Aorta (tissue), 5 donors: ENCODE measurements at regions not wholly inside any gene's neighbourhood (a gene's known extent, or its start where the extent isn't known, plus 50 kb on each side); places are given as distances from the start of the nearest gene placed in this dataset.
"Not testable (repeated sequence)": the region's sequence is repeated elsewhere in the genome, so short reads cannot be mapped to it uniquely, and the experiment has no call there.

ENCODE experiments used
- ATAC-seq: fragments of 200-7000 bp; cut with Tn5 transposase; one replicate; pipeline ENCODE4 v1.9.1; 2022; ENCODE audit warnings: moderate library complexity; ENCODE audit not compliant: low FRiP score
- DNase-seq, 2 donors: peaks; one replicate each; pipeline ENCODE4 v3.0.0-alpha.2; 2020
- H3K27ac ChIP-seq, 2 donors: one replicate each; pipeline ENCODE4 v1.5.1; 2013; ENCODE audit warnings: low read length in 2 of 2, mild to moderate bottlenecking in 2 of 2, moderate library complexity in 2 of 2, control low read depth in 1 of 2, inconsistent platforms in 1 of 2, low read depth in 1 of 2
- H3K27me3 ChIP-seq, 2 donors: one replicate each; pipeline ENCODE4 v1.6.1; 2013; ENCODE audit warnings: control low read depth in 1 of 2, low read length in 1 of 2, mild to moderate bottlenecking in 1 of 2, moderate library complexity in 1 of 2; ENCODE audit not compliant: insufficient read depth in 2 of 2, control insufficient read depth in 1 of 2
- H3K36me3 ChIP-seq, 2 donors: one replicate each; pipeline ENCODE4 v1.6.1; 2013; ENCODE audit warnings: control low read depth in 1 of 2, low read length in 1 of 2, mild to moderate bottlenecking in 1 of 2; ENCODE audit not compliant: insufficient read depth in 2 of 2, control insufficient read depth in 1 of 2
- H3K4me1 ChIP-seq, 2 donors: one replicate each; pipeline ENCODE4 v1.6.1; 2013; ENCODE audit warnings: low read length in 2 of 2, control low read depth in 1 of 2, mild to moderate bottlenecking in 1 of 2, moderate library complexity in 1 of 2; ENCODE audit not compliant: insufficient read depth in 2 of 2, control insufficient read depth in 1 of 2
- H3K4me3 ChIP-seq, 2 donors: one replicate each; pipeline ENCODE4 v1.5.1; 2013; ENCODE audit warnings: low read length in 2 of 2, control low read depth in 1 of 2, mild to moderate bottlenecking in 1 of 2
- H3K9me3 ChIP-seq: one replicate; pipeline ENCODE4 v1.6.1; 2013; ENCODE audit warnings: mild to moderate bottlenecking, low read length; ENCODE audit not compliant: control insufficient read depth
- WGBS, 2 donors: extraction: QIAGEN DNeasy Blood & Tissue Kit; methylation state at CpG; one replicate each; pipeline ENCODE4 v1.1.7; 2013; 5-methylcytosine and 5-hydroxymethylcytosine counted together
- intact Hi-C, 2 donors: fragments of 100-400 bp; cut with DNase I; formaldehyde crosslinking; loops; one replicate each; pipeline versions ENCODE4 v1.14.2 to v1.15.0; 2022
- donor health status: healthy with polysubstance abuse.
- donor health status: Bipolar disorder and iron deficiency.
- donor health status: DM: no; HTN: no; CAD: no.
- donor health status: DM: no; HTN: no; CAD: no.
- donor health status: DM: yes; HTN: yes; CAD: no.

DNA sequence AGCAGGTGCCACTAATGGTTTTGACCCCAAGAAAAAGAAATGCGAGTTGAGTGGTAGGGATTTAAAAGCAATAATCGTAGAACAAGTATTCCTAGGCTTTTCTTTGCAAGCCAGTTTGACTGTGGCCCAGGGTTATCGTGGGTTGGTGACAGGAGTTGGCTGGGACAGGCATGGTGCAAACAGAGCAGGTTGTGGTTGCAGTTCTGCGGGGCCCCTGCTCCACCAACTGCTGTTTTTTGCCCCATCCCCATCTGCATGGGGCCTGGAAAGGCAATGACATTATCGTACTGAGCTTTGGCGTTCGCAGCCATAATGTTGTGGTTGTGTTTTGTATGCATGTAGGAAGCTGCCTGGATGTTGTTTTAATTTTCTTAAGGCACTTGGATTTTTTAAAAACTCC lies 274.0 kb downstream of the TSN start:
- Histone ChIP-seq H3K9me3 (no peaks in the 10 kb centered on the region), H3K27me3 (no peaks in the 10 kb centered on the region), H3K36me3 (no peaks in the 10 kb centered on the region), H3K27ac (no peak overlapping the region), H3K4me3 (no peak overlapping the region), H3K4me1 (no peaks in the 10 kb centered on the region)
- DNase-seq: no peak
- intact Hi-C loops: no loop called here
- 88 to 92% methylated on average over 7 of the region's 7 CpGs for WGBS, 2 donors
- ATAC-seq: no peak

DNA sequence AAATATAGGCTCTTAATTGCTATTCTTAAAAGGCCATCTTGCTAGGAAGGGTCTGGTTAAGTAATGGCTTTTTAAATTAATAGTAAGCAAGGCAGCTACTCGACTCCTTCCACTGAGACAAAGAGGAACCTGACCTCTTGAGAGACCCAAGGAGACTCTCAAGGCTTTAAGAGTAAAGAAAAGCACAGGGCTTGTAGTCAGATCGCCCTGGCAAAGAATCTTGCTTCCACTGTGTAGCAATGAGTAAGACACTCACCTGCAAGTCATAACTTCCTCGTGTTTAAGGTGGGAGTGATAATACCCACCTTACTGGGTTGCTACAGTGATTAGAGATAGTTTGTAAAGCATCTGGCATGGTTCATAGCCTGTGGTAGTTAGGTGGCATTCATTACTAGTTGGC lies 274.5 kb downstream of the TSN start:
- Histone ChIP-seq H3K27me3 (no peaks in the 10 kb centered on the region), H3K4me3 (no peak overlapping the region), H3K27ac (no peak overlapping the region), H3K9me3 (no peaks in the 10 kb centered on the region), H3K4me1 (no peaks in the 10 kb centered on the region), H3K36me3 (no peaks in the 10 kb centered on the region)
- ATAC-seq (no peak), DNase-seq (no peak)
- intact Hi-C loops: no loop called here
- 93 to 95% methylated on average over 3 of the region's 3 CpGs for WGBS, 2 donors

DNA sequence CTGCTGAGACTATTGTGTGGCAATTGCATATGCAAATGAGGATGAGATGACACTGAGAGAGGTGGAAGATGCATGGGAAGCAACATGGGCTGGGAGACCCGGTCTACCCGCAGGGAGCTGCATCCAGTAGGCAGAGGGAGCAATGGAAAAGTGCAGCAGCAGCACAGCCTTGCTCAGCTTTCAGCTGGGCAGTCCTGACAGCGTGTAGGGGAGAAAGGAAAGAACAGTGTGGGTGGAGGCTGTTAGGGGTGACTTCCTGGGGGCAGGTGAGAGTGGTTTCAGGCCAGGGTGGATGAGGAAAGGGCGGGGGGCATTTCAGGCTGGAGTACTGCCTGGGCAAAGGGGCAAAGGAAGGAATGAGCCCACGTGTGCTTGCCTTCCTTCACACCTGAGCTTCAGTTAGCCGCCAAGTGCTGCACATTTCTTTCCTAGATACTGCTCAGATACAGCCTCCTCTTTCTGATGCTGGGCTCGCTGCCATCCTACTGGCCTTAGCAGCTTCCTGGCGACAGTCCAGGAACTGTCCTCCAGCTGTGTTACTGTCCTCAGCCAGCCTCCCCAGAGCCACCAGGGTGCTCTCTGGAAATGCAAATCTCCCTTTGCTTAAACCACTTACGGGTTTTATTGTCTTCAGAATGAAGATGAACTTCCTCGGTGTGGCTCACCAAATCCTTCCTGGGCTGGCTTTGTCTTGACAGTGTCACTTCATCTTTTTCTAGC lies 276.3 kb downstream of the TSN start:
- no peak overlapping the region for H3K4me3 ChIP-seq
- DNase-seq (no peak), ATAC-seq (no peak)
- no peaks in the 10 kb centered on the region for H3K36me3 ChIP-seq
- intact Hi-C loops: no loop called here
- H3K9me3 ChIP-seq: no peaks in the 10 kb centered on the region
- no peaks in the 10 kb centered on the region for H3K27me3 ChIP-seq
- H3K27ac ChIP-seq: no peak overlapping the region
- no peaks in the 10 kb centered on the region for H3K4me1 ChIP-seq
- 79 to 82% methylated on average over 10 of the region's 10 CpGs for WGBS, 2 donors

DNA sequence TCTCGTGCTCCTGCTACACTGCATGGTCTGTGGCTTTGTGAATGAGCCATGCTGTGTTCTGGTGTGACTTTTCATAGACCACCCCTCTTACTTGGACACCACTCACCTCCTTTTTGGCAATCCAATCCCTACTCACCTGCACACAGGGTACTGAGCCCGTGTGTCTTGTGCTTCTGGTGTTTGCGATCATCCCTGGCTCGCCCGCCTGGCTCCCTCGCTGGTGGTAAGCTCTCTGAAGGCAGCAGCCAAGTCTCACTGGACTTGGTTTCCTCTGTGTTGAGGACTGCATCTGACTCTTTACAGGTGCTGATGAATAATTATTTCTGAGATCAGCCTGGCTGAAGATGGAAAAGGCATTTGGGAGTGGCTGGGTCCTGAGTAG lies 276.8 kb downstream of the TSN start:
- H3K36me3 ChIP-seq: no peaks in the 10 kb centered on the region
- WGBS, 2 donors: 91 to 93% methylated on average over 6 of the region's 6 CpGs
- ATAC-seq: no peak

DNA sequence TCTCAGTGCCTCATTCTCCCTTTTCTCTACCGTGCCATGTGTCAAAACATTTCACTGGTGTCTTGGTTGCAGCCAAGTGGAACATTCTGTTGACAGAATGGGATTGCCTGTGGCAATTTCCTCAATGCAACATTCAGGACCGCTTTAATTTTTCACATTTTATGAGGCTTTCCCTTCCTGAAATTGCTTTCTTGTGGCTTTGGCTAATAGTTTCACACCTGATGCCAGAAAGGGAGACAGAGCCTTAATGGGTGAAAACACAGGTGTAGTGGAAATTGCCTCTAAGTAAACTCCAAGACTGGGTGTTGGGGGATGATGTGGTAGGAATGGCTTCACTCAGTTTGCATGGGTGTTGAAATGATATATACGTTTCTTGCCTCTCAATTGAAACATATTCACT lies 278.3 kb downstream of the TSN start:
- intact Hi-C loops: no loop called here
- ATAC-seq: no peak
- DNase-seq: no peak
- Histone ChIP-seq H3K27me3 (no peaks in the 10 kb centered on the region), H3K27ac (no peak overlapping the region), H3K4me1 (no peaks in the 10 kb centered on the region), H3K9me3 (no peaks in the 10 kb centered on the region), H3K36me3 (no peaks in the 10 kb centered on the region), H3K4me3 (no peak overlapping the region)
- 77 to 80% methylated on average over 3 of the region's 3 CpGs for WGBS, 2 donors

More for the DNA sequence above, 276.8 kb downstream of the TSN start:
- Histone ChIP-seq H3K27me3 (no peaks in the 10 kb centered on the region), H3K4me1 (no peaks in the 10 kb centered on the region), H3K4me3 (no peak overlapping the region), H3K9me3 (no peaks in the 10 kb centered on the region), H3K27ac (no peak overlapping the region)
- intact Hi-C loops: no loop called here
- no peak for DNase-seq

DNA sequence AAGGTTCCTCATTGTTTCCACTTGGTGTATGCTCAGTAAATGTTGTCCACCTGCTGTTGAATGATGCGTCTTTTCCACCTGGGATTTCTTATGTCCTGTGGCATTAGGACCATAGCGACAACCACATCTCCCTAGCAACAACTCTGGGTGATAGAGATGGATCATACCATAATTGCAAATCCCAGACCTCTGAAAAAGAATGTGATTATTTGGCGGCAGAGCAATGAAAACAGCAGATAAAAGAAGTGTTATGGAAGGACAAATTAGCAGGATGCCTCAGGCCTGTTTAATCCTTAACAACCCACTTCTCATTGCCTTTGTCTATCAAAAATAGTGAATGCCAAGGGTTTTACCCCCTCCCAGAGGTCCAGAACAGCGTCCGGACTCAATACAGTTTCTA lies 278.9 kb downstream of the TSN start:
- DNase-seq (no peak), ATAC-seq (no peak)
- no peak overlapping the region for H3K4me3 ChIP-seq
- no peaks in the 10 kb centered on the region for H3K36me3 ChIP-seq
- intact Hi-C loops: no loop called here
- no peaks in the 10 kb centered on the region for H3K27me3 ChIP-seq
- no peaks in the 10 kb centered on the region for H3K9me3 ChIP-seq
- no peaks in the 10 kb centered on the region for H3K4me1 ChIP-seq
- 73 to 77% methylated on average over 5 of the region's 5 CpGs for WGBS, 2 donors
- no peak overlapping the region for H3K27ac ChIP-seq

DNA sequence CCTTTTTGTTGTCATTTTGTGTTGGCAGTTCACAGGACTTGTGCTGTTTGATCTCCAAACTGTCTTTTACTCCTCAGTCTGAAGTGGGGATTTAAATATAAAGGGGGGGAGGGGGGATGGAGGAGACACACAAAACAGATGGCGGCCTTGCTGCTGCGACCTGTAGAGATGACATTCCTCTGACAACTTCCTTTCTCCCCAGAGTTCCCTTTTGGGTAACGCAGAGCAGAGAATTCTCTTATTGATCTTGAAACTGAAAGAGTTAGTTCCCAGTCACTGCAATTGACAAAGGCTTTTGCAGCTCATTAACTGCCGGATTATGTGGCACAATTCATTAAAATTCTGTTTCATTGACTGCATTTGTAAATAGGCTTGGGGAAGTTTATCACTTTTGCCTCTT lies 279.3 kb downstream of the TSN start:
- no peaks in the 10 kb centered on the region for H3K9me3 ChIP-seq
- no peaks in the 10 kb centered on the region for H3K36me3 ChIP-seq
- no peak for ATAC-seq
- no peak for DNase-seq
- no peak overlapping the region for H3K27ac ChIP-seq
- no peaks in the 10 kb centered on the region for H3K27me3 ChIP-seq
- intact Hi-C loops: no loop called here
- H3K4me3 ChIP-seq: no peak overlapping the region
- 63 to 68% methylated on average over 4 of the region's 4 CpGs for WGBS, 2 donors
- no peaks in the 10 kb centered on the region for H3K4me1 ChIP-seq

DNA sequence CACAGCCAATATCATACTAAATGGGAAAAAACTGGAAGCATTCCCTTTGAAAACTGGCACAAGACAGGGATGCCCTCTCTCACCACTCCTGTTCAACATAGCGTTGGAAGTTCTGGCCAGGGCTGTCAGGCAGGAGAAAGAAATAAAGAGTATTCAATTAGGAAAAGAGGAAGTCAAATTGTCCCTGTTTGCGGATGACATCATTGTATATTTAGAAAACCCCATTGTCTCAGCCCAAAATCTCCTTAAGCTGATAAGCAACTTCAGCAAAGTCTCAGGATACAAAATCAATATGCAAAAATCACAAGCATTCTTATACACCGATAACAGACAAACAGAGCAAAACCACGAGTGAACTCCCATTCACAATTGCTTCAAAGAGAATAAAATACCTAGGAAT lies 283.4 kb downstream of the TSN start:
- DNase-seq, H3K36me3 ChIP-seq, H3K27ac ChIP-seq, H3K9me3 ChIP-seq, intact Hi-C loops, H3K27me3 ChIP-seq, ATAC-seq, H3K4me3 ChIP-seq, H3K4me1 ChIP-seq: not testable (repeated sequence)
- 82 to 85% methylated on average over 4 of the region's 4 CpGs for WGBS, 2 donors

DNA sequence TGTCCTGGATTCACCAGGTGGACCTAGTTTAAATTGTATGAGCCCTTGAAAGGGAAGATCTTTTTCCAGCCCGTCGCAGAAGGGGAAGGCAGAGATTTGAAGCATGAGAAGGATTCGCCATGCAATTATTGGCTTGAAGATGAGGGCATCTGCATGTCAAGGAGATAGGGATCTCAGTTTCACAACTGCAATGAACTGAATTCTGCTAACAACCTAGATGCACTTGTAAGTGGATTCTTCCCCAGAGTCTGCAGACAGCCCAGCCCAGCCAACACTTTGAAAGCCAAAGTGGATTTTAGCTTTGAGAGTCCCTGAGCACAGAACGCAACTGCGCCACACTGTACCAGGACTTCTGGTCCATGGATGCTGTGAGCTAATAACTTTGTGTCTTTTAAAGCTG lies 286.0 kb downstream of the TSN start:
- ATAC-seq: no peak
- H3K4me1 ChIP-seq: no peaks in the 10 kb centered on the region
- intact Hi-C loops: no loop called here
- 91 to 94% methylated on average over 5 of the region's 5 CpGs for WGBS, 2 donors
- H3K36me3 ChIP-seq: no peaks in the 10 kb centered on the region
- H3K27ac ChIP-seq: no peak overlapping the region
- DNase-seq: no peak
- H3K27me3 ChIP-seq: no peaks in the 10 kb centered on the region
- no peaks in the 10 kb centered on the region for H3K9me3 ChIP-seq
- H3K4me3 ChIP-seq: no peak overlapping the region
